HG03460 (cell line): ENCODE measurements at regions not wholly inside any gene's neighbourhood (a gene's known extent, or its start where the extent isn't known, plus 50 kb on each side); places are given as distances from the start of the nearest gene placed in this dataset.
A peak's percentile ranks its signal among the peaks of the same experiment; 100 is the strongest.
"Not testable (repeated sequence)": the region's sequence is repeated elsewhere in the genome, so short reads cannot be mapped to it uniquely, and the experiment has no call there.

Source experiments
- ATAC-seq: cut with Tn5 transposase; IDR thresholded peaks from one replicate; pipeline ENCODE4 v1.9.1; 2021; ENCODE audit not compliant: unreplicated experiment

DNA sequence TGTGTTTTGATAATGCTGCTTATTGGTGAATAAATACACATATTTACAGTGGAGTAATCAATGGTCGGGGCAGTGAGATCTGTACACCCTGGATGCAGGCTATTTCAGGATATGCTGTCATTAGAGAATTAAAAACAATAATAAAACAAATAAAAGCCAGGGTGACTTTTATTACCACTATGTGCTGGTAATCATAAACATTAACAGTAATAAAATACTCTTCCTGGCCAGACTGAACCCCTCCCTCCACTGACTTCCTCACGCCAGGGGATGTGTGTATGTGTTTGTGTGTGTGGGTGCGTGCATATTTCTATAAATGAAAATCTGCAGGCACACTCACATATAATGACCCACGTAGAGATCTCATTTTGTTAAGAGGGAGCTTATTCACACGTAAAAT, 98.0 kb upstream of the MAP9 start:
- no peak for ATAC-seq

DNA sequence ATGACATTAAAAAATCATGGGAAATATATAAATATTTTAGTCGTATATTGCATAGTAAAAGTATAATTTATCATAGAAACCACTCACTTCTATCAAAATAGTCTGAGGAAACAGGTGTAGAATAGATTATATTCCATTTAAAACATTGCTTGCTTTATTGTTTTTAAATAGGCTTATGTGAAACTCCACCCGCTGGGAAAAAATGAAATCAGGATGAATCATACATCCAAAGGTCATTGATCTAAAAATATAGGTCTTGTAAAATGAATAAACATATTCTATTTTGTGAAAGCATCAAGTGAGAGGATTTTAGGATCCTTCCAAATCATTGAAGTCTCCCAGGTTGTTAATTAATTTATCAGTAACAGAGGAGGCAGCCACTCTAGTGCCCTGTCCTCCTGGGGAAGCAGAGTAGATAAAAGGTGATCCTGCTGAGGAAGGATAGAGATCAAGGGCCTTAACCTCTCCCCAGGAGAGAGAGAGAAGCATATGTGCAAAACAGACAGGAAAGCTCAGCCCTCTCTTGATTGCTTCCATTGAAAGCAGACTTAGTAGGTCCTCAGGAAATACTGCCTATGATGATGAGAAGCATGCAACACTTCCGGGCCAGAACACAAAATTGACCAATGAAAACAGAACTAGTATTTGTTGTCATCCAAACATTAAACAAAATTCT, 96.8 kb upstream of the MAP9 start:
- no peak for ATAC-seq

DNA sequence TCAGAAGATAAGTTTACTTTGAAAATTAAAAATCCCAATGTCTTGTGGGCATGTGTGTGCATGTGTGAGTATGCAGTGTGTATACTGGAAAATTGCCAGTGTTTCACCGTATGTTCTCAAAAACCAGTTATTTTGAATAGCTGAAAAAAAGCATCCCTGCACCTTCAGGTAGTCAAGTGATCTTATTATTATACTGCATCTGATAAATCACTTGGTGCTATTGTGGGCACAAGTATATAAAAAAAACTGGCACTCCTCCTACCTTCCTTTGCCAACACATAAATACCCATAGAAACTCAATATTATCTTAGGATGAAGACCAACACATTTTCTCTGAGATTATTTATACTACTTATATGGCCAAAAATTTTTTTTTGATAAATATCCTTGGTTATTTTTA, 91.5 kb upstream of the MAP9 start:
- no peak for ATAC-seq

DNA sequence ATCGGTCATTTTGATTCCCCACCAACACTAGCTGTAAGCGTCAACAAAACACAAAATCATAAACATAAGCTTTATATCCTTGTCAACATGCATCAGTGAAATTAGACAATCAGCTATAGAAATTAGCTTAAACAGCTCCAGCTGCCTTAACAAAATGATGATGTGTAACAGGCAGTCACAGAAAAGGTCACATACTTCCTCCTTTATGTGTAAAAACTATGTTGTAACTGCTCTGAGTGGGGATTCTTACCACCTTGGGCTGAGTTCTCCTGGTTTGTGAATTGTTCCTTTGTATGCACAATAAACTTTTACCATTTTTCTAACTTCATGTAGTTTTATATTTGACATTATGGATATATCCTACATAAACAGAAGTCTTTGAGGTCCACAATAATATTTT, 73.9 kb upstream of the MAP9 start:
- ATAC-seq, result no peak

DNA sequence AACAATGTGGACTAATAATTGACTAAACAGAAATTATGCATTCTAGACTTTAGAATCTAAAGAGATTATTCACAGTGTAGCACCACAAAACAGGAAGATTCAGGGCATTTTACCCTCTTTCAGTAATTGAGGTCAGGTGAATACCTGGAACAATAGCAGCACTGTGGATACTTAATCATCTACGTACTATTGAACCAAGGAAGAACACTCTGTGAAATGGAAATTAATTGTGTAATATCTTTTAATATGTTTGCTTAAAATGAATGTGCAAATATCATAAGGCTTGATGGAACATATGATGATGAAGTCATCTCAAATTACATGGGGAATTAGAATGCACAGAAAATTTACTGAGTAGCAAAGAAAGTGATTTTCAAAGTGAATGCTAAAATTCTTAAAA, 68.5 kb upstream of the MAP9 start:
- ATAC-seq, result no peak

DNA sequence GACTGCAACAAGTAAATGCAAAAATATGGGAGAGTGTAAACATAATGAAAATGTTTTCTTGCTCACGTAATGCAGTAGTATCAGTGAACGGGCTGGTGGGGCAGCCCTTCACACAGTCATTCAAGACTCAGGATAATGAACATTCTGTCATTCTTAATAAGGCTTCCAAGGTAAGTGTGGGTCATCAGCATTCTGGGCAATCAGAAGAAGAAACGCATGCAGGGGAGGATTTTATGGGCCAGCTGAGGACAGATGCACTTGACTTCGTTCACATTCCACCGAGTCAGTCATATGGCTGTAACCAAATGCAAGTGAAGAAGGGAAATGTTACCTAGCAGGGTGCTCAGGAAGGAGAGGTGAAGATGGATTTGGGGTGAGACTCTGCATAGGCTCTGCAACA, 68.0 kb upstream of the MAP9 start:
- no peak for ATAC-seq

DNA sequence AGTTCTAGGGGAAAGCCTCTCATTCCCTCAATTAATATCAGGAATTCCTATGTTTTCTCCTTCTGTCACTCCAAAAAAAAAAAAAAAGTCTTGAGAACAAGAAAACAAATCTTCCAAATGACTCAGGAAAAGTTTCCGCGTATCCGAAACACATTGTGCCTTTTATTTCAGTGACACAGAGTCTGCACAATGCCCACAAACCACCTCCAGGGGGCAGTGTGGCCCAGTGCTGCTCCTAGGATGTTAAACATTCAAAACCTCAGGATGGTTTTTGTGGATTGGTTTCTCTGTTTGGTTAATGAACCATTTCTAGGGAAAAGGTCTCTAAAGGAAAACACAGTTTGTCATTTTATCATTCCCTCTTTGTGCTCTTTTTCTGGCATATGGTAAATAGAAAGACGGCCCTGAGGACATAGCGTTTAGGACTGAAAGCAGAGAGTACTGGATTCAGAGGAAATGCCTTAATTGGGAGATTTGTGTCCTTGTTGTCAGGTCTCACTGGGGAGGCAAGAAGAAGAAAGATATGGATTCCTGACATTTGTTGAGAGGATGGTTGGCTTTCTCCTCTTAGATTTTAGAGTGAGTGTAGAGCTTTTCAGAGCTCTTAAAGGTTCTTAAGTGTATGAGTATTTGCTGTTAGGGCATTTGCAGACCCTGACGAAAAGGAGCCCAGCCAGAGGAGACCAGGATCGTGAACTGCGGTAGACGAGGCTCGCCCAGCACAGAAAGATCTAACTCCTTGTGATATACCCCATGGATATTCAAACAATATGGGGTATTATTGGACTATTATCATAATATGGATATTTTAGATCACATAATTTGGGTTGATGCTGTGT, 65.7 kb upstream of the MAP9 start:
- ATAC-seq, result peak; percentile 84

DNA sequence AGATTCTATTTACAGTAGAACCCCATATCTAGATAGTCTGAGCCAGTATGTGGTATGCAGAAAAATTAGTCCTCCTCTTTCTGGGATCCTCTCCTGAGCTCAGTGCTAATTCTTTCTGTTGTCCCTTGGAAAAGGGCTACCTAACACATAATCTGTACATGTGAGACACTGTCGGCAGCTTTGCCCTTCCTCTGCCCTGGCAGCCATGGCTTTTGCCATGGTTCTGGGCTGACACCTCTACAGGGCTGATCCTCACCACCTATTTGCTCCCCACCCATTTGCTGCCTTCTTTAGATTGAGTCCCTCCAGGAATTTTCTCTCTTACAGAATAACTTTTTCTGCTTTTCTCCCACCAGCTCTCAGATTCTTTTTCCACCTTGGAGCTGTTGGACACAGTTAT, 64.7 kb upstream of the MAP9 start:
- no peak for ATAC-seq

DNA sequence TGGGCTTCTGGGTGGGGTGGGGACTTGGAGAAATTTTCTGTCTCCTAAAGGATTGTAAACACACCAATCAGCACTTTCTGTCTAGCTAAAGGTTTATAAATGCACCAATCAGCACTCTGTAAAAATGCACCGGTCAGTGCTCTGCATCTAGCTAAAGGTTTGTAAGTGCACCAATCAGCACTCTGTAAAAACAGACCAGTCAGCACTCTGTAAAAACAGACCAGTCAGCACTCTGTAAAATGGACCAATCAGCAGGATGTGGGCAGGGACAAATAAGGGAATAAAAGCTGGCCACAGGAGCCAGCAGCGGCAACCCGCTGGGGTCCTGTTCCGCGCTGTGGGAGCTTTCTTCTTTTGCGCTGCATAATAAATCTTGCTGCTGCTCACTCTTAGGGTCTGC, 63.0 kb upstream of the MAP9 start:
- ATAC-seq, result not testable (repeated sequence)

DNA sequence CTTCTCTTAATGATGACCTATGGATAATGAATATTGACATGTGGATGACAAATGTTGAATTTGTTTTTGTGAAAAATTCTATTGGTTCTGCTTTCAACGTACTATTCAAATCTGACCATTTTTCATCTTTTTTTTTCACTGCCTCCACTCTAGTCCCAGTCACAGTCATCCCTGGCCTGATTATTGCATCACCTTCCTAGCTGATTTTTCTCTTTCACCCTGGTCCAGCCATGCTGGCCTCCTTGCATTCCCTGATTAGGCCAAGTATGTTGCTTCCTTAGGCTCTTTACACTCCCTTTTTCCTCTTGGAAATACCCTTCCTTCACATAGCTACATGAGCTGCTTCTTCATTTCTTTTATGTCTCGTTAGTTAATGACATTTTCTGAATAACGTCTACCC, 58.1 kb upstream of the MAP9 start:
- no peak for ATAC-seq

DNA sequence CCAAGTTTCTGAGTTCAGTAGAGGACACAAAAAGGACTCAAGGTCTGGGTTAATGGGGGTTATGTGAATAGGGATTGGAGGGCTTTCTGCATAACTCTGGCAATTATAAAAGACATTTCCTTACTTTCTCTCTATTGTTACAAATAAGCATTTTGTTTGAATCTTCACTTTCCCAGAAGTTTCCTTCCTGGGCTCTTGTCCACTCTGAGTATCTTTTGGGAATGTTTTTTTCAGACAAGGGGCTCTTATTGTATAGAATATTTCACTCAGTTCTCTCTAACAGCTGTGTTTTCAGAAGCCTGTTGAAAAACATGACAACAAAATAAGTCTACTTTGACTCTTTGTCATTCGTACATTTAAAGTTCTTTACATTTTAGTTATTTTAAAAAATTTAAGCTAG, 57.6 kb upstream of the MAP9 start:
- ATAC-seq, result no peak

DNA sequence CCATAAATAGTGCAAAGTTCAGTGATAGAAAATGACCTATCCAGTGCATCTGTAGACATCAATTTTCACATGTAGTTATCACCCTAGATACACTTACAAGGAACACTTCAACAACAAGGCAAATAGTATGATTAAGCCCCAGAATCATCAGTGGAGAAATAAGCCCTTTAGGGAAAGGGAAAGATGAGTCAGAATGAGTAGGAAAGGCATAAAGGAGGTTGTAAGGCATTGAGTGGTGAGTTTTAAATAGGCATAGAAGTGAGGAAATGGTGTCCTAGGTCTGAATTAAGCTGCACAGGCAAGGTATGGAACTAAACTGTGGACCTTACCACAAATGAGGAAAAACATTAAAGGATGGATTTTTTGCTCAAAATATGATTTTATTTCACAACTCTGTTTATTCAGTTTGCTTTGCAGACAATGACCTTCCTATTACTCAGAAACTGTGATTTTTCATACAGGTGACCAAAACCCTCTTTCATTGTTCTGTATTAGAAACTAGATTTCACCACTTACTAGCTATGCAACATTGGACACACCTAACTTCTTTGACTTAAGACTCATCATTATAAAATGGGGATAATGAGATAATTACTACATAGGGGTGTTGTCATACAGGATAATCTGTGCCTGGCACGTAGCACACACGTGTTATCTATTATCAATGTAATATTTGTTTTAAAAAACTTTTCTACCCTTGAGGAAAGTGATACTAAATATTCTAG, 57.0 kb upstream of the MAP9 start:
- no peak for ATAC-seq

DNA sequence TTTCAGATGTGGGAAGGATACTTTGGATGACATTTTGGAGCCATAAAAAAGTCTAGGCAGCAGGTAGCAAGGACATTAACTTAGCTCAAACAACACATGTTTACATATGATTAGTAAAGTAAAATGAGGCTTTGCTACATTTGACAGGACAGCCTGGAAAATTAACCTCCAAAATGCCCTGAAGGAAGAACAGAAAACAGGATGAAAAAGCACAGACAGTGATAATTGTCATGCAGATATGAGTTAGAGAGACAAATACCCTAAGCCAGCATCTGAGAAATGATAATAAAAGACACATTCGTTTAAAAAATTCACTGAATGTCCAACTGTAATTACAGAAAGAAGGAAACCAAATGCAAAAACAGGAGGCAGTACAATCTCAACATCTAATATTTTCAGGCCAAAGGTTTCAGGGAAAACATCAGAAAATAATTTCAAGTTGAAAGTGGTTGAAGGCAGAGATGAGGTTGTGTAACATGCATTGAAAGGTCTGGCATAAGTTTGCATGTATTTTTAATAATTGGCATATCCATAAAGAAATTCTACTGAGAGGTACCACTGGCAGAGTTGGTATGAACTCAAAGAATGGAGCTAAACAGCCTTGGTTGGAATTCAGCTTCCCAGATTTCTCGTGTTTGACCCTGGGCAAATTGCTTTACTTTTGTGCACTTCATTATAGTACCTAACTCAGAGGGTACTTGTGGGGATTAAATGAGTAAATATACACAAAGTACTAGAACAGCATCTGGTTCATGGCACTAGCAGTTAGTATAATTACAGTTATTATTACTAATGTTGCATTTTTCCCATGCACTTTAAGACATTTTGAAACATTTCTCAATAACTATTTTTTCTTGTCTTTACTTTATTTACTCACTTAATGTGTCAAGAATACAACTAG, 54.4 kb upstream of the MAP9 start:
- no peak for ATAC-seq

DNA sequence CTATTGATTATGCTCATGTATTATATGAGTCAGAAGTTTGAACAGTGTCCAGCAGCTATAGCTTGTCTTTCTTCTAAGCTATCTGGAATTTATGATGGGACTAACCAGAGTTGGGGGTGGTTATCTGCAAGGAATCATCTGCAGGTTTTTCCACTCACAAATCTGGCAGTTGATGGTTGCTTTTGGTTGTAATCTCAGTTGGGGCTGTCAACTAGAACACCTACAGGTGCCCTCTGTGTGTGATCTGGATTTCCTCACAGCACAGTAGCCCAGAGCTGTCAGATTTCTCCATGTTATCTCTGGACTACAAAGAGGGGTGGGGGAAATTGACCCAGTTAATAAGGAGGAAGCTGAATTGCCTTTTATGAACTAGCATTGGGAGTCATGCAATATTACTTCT, 51.4 kb upstream of the MAP9 start:
- ATAC-seq, result no peak

DNA sequence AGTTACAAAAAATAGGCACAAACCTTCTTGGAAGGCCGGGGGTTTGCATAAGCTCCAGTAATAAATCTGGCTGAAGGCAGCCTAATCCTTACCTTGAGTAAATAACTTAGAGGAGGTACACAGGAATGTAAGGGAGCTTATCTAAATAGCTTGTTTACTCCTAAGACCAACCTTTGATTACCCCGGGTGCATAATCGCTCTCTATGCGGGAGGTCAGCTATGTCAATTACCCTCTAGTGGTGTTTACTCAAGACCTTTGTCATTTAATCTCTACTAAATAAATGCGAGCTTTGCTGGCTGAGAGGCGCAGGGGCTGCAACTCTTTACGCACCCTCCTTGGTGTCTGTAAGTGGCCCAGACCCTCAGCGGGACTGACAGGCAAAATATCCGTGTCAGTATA, 50.2 kb upstream of the MAP9 start:
- ATAC-seq, result no peak
